Parathyroid adenoma (tissue), 2 donors: ENCODE measurements at regions not wholly inside any gene's neighbourhood (a gene's known extent, or its start where the extent isn't known, plus 50 kb on each side); places are given as distances from the start of the nearest gene placed in this dataset.

Experiments used
- H2AFZ ChIP-seq: fragments of 300-600 bp; sonication (generic); one replicate; pipeline ENCODE4 v1.7.0; 2017; ENCODE audit warnings: antibody characterized with exemption, mild to moderate bottlenecking
- H3K27ac ChIP-seq: fragments of 300-600 bp; sonication (generic); one replicate; pipeline ENCODE4 v1.7.0; 2017
- H3K27me3 ChIP-seq: fragments of 300-600 bp; sonication (generic); one replicate; pipeline ENCODE4 v1.7.0; 2017; ENCODE audit warnings: low read length; ENCODE audit not compliant: control insufficient read depth, insufficient read depth
- H3K36me3 ChIP-seq: fragments of 300-600 bp; sonication (generic); one replicate; pipeline ENCODE4 v1.7.0; 2017; ENCODE audit warnings: low read length; ENCODE audit not compliant: control insufficient read depth, insufficient read depth
- H3K4me1 ChIP-seq: fragments of 300-600 bp; sonication (generic); one replicate; pipeline ENCODE4 v1.7.0; 2017; ENCODE audit warnings: control low read depth
- H3K4me2 ChIP-seq: fragments of 300-600 bp; sonication (generic); one replicate; pipeline ENCODE4 v1.7.0; 2017; ENCODE audit warnings: low read length
- H3K4me3 ChIP-seq: fragments of 300-600 bp; sonication (generic); one replicate; pipeline ENCODE4 v1.7.0; 2017; ENCODE audit warnings: low read depth, low read length
- H3K79me2 ChIP-seq: fragments of 300-600 bp; sonication (generic); one replicate; pipeline ENCODE4 v1.7.0; 2017; ENCODE audit warnings: control low read depth
- H3K9ac ChIP-seq: fragments of 300-600 bp; sonication (generic); one replicate; pipeline ENCODE4 v1.7.0; 2017; ENCODE audit warnings: mild to moderate bottlenecking
- H3K9me3 ChIP-seq: fragments of 300-600 bp; sonication (generic); one replicate; pipeline ENCODE4 v1.7.0; 2017; ENCODE audit warnings: low read length; ENCODE audit not compliant: control insufficient read depth
- CTCF ChIP-seq: fragments of 300-600 bp; sonication (generic); IDR thresholded peaks from one replicate; pipeline ENCODE4 v1.7.0; 2017; ENCODE audit warnings: antibody characterized with exemption, mild to moderate bottlenecking
- donor health status: primary hyperparathyroidism.

GRCh38 chr14:43043850-43044249, 1437.2 kb downstream of the LRFN5 start:
- no peaks in the 10 kb centered on the region for H3K36me3 ChIP-seq
- H3K4me1 ChIP-seq, result no peaks in the 10 kb centered on the region
- no peaks in the 10 kb centered on the region for H3K79me2 ChIP-seq
- no peaks in the 10 kb centered on the region for H3K9me3 ChIP-seq
- H3K4me3 ChIP-seq, result no peak overlapping the region
- no peak overlapping the region for H3K27ac ChIP-seq
- TF ChIP-seq CTCF, result no peak
- no peaks in the 10 kb centered on the region for H3K27me3 ChIP-seq
- no peak overlapping the region for H3K9ac ChIP-seq
- no peak overlapping the region for H3K4me2 ChIP-seq
- H2AFZ ChIP-seq, result no peak overlapping the region

- no peak overlapping the region for H3K4me3 ChIP-seq
- no peaks in the 10 kb centered on the region for H3K79me2 ChIP-seq
- H3K9ac ChIP-seq, result no peak overlapping the region
Observed at GRCh38 chr14:43042408-43042807, 1435.7 kb downstream of the LRFN5 start.

GRCh38 chr14:43041976-43042375, 1435.3 kb downstream of the LRFN5 start:
- no peak for TF ChIP-seq CTCF
- Histone ChIP-seq H3K9me3 (no peaks in the 10 kb centered on the region), H3K36me3 (no peaks in the 10 kb centered on the region), H2AFZ (no peak overlapping the region), H3K79me2 (no peaks in the 10 kb centered on the region), H3K9ac (no peak overlapping the region), H3K4me1 (no peaks in the 10 kb centered on the region), H3K27me3 (no peaks in the 10 kb centered on the region), H3K4me3 (no peak overlapping the region), H3K27ac (no peak overlapping the region), H3K4me2 (peak overlapping the region; percentile 41)

More at GRCh38 chr14:43042408-43042807, 1435.7 kb downstream of the LRFN5 start:
- H3K27ac ChIP-seq, result no peak overlapping the region
- H2AFZ ChIP-seq, result no peak overlapping the region
- H3K4me1 ChIP-seq, result no peaks in the 10 kb centered on the region
- H3K36me3 ChIP-seq, result no peaks in the 10 kb centered on the region
- no peak for TF ChIP-seq CTCF
- H3K4me2 ChIP-seq, result peak overlapping the region; percentile 41
- no peaks in the 10 kb centered on the region for H3K9me3 ChIP-seq
- no peaks in the 10 kb centered on the region for H3K27me3 ChIP-seq

GRCh38 chr14:43041207-43041606, 1434.5 kb downstream of the LRFN5 start:
- no peak overlapping the region for H3K4me3 ChIP-seq

More at GRCh38 chr14:43041207-43041606, 1434.5 kb downstream of the LRFN5 start:
- Histone ChIP-seq H3K36me3 (no peaks in the 10 kb centered on the region), H3K4me1 (no peaks in the 10 kb centered on the region), H3K9ac (no peak overlapping the region), H3K27ac (no peak overlapping the region), H3K27me3 (no peaks in the 10 kb centered on the region), H3K79me2 (no peaks in the 10 kb centered on the region), H3K4me2 (no peak overlapping the region), H2AFZ (no peak overlapping the region), H3K9me3 (no peaks in the 10 kb centered on the region)
- TF ChIP-seq CTCF, result no peak
